Fibroblast of the aortic adventitia (primary cell): ENCODE measurements at regions not wholly inside any gene's neighbourhood (a gene's known extent, or its start where the extent isn't known, plus 50 kb on each side); places are given as distances from the start of the nearest gene placed in this dataset.

Experiments used
- DNase-seq: peaks from one replicate; pipeline ENCODE4 v3.0.0-alpha.2; 2010; ENCODE audit warnings: low read depth
- H3K4me3 ChIP-seq: 2 replicates; pipeline ENCODE4 v1.5.1; 2011; ENCODE audit warnings: low read depth, mild to moderate bottlenecking, control low read depth, low read length, moderate library complexity
- TF ChIP-seq, protein P1 (sequence below): IDR thresholded peaks from 2 replicates; pipeline ENCODE4 v1.5.1; 2011; ENCODE audit warnings: mild to moderate bottlenecking, low read length, control low read depth, inconsistent platforms; ENCODE audit not compliant: insufficient read depth

DNA sequence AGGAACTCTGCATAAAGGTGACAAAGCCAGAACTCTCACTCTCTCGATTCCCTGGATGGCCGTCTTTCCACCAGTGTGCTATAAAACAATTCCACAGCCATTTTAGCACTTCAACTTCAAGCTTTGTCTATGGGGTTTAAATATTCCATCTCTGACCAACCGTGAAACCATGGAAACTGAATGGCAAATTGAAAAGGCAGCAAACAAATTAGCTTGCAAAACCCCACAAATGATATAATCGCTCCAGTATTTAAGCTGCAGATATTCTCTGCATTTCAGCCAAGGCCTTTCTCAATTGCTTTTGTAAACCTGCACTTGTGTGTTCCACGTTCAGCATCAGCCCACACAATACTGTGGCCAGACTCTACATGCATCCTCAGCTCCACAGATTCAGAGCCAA, 131.7 kb upstream of the ISX start:
- no peak for DNase-seq
- no peak overlapping the region for H3K4me3 ChIP-seq
- TF ChIP-seq, protein P1, sequence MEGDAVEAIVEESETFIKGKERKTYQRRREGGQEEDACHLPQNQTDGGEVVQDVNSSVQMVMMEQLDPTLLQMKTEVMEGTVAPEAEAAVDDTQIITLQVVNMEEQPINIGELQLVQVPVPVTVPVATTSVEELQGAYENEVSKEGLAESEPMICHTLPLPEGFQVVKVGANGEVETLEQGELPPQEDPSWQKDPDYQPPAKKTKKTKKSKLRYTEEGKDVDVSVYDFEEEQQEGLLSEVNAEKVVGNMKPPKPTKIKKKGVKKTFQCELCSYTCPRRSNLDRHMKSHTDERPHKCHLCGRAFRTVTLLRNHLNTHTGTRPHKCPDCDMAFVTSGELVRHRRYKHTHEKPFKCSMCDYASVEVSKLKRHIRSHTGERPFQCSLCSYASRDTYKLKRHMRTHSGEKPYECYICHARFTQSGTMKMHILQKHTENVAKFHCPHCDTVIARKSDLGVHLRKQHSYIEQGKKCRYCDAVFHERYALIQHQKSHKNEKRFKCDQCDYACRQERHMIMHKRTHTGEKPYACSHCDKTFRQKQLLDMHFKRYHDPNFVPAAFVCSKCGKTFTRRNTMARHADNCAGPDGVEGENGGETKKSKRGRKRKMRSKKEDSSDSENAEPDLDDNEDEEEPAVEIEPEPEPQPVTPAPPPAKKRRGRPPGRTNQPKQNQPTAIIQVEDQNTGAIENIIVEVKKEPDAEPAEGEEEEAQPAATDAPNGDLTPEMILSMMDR: no peak

DNA sequence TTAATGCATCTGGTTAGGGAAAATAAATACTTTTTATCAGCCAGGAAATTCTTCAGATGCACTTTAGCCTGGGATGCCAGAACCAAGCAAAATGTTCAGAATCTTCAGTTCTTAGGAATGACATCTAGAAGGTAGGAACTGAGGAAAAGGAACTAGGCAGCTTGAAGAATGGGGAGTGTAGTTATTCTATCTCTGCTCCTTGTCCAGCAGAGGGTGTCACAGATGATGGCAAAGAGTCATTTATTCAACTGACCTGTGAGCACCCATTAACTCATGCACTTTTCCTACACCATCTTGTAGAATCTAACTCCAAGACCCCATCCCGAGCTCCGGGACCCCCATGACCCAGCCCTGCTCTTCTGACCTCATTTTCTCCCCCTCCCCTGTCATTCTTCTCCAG, 122.1 kb upstream of the ISX start:
- TF ChIP-seq, protein P1: no peak
- no peak overlapping the region for H3K4me3 ChIP-seq
- no peak for DNase-seq

DNA sequence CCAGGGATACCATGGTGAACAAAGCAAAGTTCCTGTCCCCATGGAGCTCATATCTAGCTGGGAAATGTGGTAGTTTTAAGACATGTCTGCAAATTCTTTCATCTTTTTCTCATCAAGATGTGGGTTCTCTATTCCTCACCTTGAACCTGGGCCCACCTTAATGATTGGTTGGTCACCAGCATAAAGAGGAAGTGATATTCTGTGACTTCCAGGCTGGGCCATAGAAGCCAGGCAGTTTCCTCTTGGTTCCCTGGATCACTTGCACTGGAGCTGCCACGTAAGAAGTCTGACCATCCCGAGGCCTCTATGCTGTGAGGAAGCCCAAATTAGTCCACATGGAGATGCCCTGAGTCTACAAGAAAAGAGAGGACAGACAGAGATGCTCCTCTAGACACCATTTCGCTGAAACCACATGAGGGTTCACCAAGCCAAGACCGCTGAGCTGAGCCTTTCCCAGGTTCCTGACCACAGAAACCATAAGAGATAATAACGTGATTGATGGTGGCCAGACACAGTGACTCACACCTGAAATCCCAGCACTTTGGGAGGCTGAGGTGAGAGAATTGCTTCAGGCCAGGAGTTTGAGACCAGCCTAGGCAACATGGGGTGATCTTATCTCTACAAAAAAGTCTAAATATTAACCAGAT, 119.5 kb upstream of the ISX start:
- no peak for DNase-seq
- no peak overlapping the region for H3K4me3 ChIP-seq
- TF ChIP-seq, protein P1: no peak

DNA sequence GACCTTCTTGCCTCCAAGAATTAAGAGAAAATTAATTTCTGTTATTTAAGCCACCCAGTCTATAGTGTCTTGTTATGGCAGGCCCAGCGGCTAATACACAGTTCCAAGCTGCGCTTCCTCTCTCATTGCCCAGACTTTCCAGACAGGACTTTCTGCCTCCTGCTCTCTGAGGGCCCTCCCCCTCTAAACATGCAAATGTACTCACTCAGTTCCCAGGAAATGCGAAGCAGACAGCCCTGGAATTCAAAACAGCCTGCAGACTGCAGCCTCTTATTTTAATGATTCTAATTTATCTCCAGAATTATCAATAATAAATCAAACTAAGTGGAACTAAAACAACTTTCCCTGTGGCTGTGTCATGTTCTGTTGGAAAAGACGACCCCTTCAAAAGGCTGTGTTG, 115.5 kb upstream of the ISX start:
- no peak for DNase-seq
- no peak overlapping the region for H3K4me3 ChIP-seq
- TF ChIP-seq, protein P1: no peak

DNA sequence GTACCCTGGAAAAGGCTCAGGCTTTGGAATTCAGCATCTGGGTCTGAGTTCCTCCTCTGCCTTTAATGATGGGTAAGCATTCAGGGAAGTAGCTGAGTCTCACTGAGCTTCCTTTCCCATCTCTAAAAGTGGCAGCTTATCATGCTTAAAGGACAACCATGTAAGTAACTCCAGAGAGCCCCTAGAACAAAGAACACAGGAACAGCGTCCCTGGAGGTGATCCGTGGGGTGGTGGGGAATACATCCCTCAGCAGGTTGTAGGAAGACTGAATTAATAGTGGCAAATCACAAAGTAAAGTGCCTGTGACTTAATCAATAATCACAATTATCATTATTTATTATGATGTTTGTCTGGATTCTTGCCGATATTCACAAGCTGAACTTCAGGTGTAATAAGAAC, 114.7 kb upstream of the ISX start:
- TF ChIP-seq, protein P1: no peak
- DNase-seq: no peak
- H3K4me3 ChIP-seq: no peak overlapping the region

DNA sequence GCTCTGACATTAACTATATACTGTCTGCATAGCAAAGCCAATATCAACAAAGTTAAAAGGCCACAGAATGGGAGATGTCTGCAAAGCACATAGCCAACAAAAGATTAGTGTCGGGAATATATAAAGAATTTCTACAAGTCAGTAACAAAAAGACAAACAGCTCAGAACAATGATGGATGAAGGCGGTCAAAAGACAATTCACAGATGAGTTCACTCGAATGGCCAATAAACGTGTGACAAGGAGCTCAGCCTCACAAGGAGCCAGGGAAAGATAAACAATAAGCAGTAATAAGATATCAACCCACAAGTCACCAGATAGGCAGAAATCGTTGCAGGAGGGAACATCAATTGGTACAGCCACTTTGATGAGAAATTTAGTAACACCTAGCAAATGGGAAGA, 106.0 kb upstream of the ISX start:
- DNase-seq: no peak

More for the DNA sequence above, 106.0 kb upstream of the ISX start:
- TF ChIP-seq, protein P1: no peak
- H3K4me3 ChIP-seq: no peak overlapping the region
